OCI-LY1 (cell line): ENCODE measurements at regions not wholly inside any gene's neighbourhood (a gene's known extent, or its start where the extent isn't known, plus 50 kb on each side); places are given as distances from the start of the nearest gene placed in this dataset.

ENCODE experiments used
- EZH2 ChIP-seq: fragments of 200-600 bp; sonication (generic), shearing (Covaris generic); IDR thresholded peaks from 2 replicates; pipeline ENCODE4 v1.8.0; 2017; ENCODE audit warnings: borderline replicate concordance, mixed run types, mild to moderate bottlenecking, antibody characterized with exemption, low read length, moderate library complexity, mixed read lengths
- TF ChIP-seq, protein P1 (sequence below): fragments of 200-600 bp; sonication (generic), shearing (Covaris generic); IDR thresholded peaks from 2 replicates; pipeline ENCODE4 v1.5.1; 2017; ENCODE audit warnings: mild to moderate bottlenecking, antibody characterized with exemption, low read length, moderate library complexity, mixed read lengths

DNA sequence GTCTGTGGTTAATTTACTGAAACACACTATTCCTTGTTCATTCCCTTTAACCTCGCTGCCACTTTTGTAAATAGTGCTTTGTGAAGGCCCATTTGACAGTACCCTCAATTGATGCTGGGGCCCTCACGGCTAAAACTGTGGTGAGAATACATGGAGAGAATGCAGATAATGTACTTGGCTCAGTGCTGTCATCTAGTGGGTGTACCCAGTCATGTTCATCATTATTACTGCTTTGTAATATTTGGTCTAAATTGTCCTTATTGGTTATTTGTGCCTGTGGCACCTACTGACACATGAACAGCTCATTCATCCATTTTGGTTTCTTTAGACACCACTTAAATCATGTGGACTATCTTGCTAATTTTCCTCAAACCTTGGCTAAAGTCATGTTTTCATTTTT lies 543.6 kb downstream of the EDEM1 start:
- TF ChIP-seq EZH2: no peak
- TF ChIP-seq, protein P1, sequence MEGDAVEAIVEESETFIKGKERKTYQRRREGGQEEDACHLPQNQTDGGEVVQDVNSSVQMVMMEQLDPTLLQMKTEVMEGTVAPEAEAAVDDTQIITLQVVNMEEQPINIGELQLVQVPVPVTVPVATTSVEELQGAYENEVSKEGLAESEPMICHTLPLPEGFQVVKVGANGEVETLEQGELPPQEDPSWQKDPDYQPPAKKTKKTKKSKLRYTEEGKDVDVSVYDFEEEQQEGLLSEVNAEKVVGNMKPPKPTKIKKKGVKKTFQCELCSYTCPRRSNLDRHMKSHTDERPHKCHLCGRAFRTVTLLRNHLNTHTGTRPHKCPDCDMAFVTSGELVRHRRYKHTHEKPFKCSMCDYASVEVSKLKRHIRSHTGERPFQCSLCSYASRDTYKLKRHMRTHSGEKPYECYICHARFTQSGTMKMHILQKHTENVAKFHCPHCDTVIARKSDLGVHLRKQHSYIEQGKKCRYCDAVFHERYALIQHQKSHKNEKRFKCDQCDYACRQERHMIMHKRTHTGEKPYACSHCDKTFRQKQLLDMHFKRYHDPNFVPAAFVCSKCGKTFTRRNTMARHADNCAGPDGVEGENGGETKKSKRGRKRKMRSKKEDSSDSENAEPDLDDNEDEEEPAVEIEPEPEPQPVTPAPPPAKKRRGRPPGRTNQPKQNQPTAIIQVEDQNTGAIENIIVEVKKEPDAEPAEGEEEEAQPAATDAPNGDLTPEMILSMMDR: peak; percentile 45; the same call in 1 of the 2 replicates
